MCF 10A (cell line): ENCODE measurements at regions not wholly inside any gene's neighbourhood (a gene's known extent, or its start where the extent isn't known, plus 50 kb on each side); places are given as distances from the start of the nearest gene placed in this dataset.

Source experiments
- BruUV-seq: library from RNA; stranded (reverse); fragments of 400-500 nt; replicated peaks from 2 replicates; lab custom pipeline; 2021; lab: Mats Ljungman, UMichigan
- CTCF ChIA-PET: fragments of 300-600 bp; sonication (Branson Sonifier 250); formaldehyde crosslinking; extraction: SDS; loops from one replicate; lab custom pipeline; 2021; ENCODE audit warnings: antibody characterized with exemption, inconsistent platforms; lab: Yijun Ruan, JAX
- POLR2A ChIA-PET: fragments of 300-600, 350-650 bp; sonication (Branson Sonifier 250); formaldehyde crosslinking; extraction: SDS; loops from one replicate; lab custom pipeline; 2020; ENCODE audit warnings: antibody characterized with exemption, inconsistent platforms; lab: Yijun Ruan, JAX
- DNase-seq: peaks from one replicate; pipeline ENCODE4 v3.0.0-alpha.2; 2018; ENCODE audit not compliant: unreplicated experiment
- H3K27ac Mint-ChIP-seq: one replicate; pipeline ENCODE4 v1.8.0; 2022; ENCODE audit warnings: mild to moderate bottlenecking, low read depth, mixed read lengths; ENCODE audit not compliant: unreplicated experiment
- H3K27me3 Mint-ChIP-seq: one replicate; pipeline ENCODE4 v1.8.0; 2022; ENCODE audit warnings: mixed read lengths; ENCODE audit not compliant: insufficient read depth, unreplicated experiment
- H3K36me3 Mint-ChIP-seq: one replicate; pipeline ENCODE4 v1.8.0; 2022; ENCODE audit warnings: mild to moderate bottlenecking, moderate library complexity, mixed read lengths; ENCODE audit not compliant: insufficient read depth, unreplicated experiment
- H3K4me1 Mint-ChIP-seq: one replicate; pipeline ENCODE4 v1.8.0; 2022; ENCODE audit warnings: mixed read lengths; ENCODE audit not compliant: insufficient read depth, unreplicated experiment
- H3K4me3 Mint-ChIP-seq: one replicate; pipeline ENCODE4 v1.8.0; 2022; ENCODE audit warnings: mild to moderate bottlenecking, moderate library complexity, mixed read lengths; ENCODE audit not compliant: unreplicated experiment
- H3K9me3 Mint-ChIP-seq: one replicate; pipeline ENCODE4 v1.8.0; 2022; ENCODE audit warnings: mixed read lengths; ENCODE audit not compliant: unreplicated experiment
- CTCF ChIP-seq: fragments of 200-600 bp; IDR thresholded peaks from one replicate; pipeline ENCODE4 v1.8.0; 2022; ENCODE audit warnings: antibody characterized with exemption, mild to moderate bottlenecking; ENCODE audit not compliant: unreplicated experiment
- intact Hi-C: fragments of 100-400 bp; cut with micrococcal nuclease; formaldehyde crosslinking; loops from 2 replicates; pipeline ENCODE4 v1.14.1; 2022

GRCh38 chr3:127393131-127393820, 105.4 kb upstream of the PRR20G start:
- Mint-ChIP-seq H3K9me3 (no peaks in the 10 kb centered on the region), H3K27me3 (no peaks in the 10 kb centered on the region), H3K4me1 (peaks cover 14% of the 10 kb centered on the region), H3K36me3 (no peaks in the 10 kb centered on the region), H3K27ac (no peak overlapping the region), H3K4me3 (no peak overlapping the region)
- TF ChIP-seq CTCF = no peak
- BruUV-seq = no TSS peak
- DNase-seq = no peak
- ChIA-PET CTCF (no interaction called here), POLR2A (no interaction called here)
- intact Hi-C loops = no loop called here

GRCh38 chr3:127392156-127392490, 104.3 kb upstream of the PRR20G start:
- DNase-seq = no peak
- no peak for TF ChIP-seq CTCF
- POLR2A ChIA-PET = no interaction called here
- Mint-ChIP-seq H3K4me1 (peaks cover 14% of the 10 kb centered on the region), H3K4me3 (no peak overlapping the region), H3K36me3 (no peaks in the 10 kb centered on the region), H3K27me3 (no peaks in the 10 kb centered on the region), H3K27ac (no peak overlapping the region), H3K9me3 (no peaks in the 10 kb centered on the region)
- BruUV-seq = no TSS peak
- intact Hi-C loops = no loop called here
- CTCF ChIA-PET = interaction anchor here (0.6 kb wide), 1 partner anchor 318 kb away, joined by 4 read pairs; no protein-coding TSS in a partner anchor

GRCh38 chr3:127391436-127392155, 103.8 kb upstream of the PRR20G start:
- no peak for DNase-seq
- ChIA-PET POLR2A (no interaction called here), CTCF (interaction anchor here (0.6 kb wide), 1 partner anchor 317 kb away, joined by 4 read pairs; no protein-coding TSS in a partner anchor)
- no TSS peak for BruUV-seq
- TF ChIP-seq CTCF = no peak
- Mint-ChIP-seq H3K9me3 (no peaks in the 10 kb centered on the region), H3K27me3 (no peaks in the 10 kb centered on the region), H3K27ac (no peak overlapping the region), H3K4me1 (peaks cover 14% of the 10 kb centered on the region), H3K4me3 (no peak overlapping the region), H3K36me3 (no peaks in the 10 kb centered on the region)
- intact Hi-C loops = no loop called here

GRCh38 chr3:127390365-127391025, 102.6 kb upstream of the PRR20G start:
- H3K4me3 Mint-ChIP-seq = no peak overlapping the region
- no TSS peak for BruUV-seq
- no peaks in the 10 kb centered on the region for H3K36me3 Mint-ChIP-seq
- H3K4me1 Mint-ChIP-seq = peaks cover 7% of the 10 kb centered on the region
- POLR2A ChIA-PET = interaction anchor here (0.8 kb wide), 1 partner anchor 9 kb away, joined by 3 read pairs; no protein-coding TSS in a partner anchor
- no peaks in the 10 kb centered on the region for H3K27me3 Mint-ChIP-seq
- no peak overlapping the region for H3K27ac Mint-ChIP-seq
- H3K9me3 Mint-ChIP-seq = no peaks in the 10 kb centered on the region
- CTCF ChIA-PET = interaction anchor here (0.6 kb wide), 1 partner anchor 78 kb away, joined by 3 read pairs; no protein-coding TSS in a partner anchor
- no peak for TF ChIP-seq CTCF
- intact Hi-C loops = no loop called here
- no peak for DNase-seq
